RWPE2 (cell line): ENCODE measurements at regions not wholly inside any gene's neighbourhood (a gene's known extent, or its start where the extent isn't known, plus 50 kb on each side); places are given as distances from the start of the nearest gene placed in this dataset.

Experiments
- ATAC-seq: fragments of 200-7000 bp; cut with Tn5 transposase; 3 replicates; pipeline ENCODE4 v1.9.1; 2021; ENCODE audit warnings: low read depth
- DNase-seq: peaks from one replicate; pipeline ENCODE4 v3.0.0-alpha.2; 2020; ENCODE audit warnings: low spot score
- H3K27ac ChIP-seq: fragments of 450-650 bp; 2 replicates; pipeline ENCODE4 v1.5.1; 2017; ENCODE audit warnings: mild to moderate bottlenecking; ENCODE audit not compliant: poor library complexity, severe bottlenecking
- H3K27me3 ChIP-seq: fragments of 250-450 bp; sonication (Bioruptor Pico); 2 replicates; pipeline ENCODE4 v1.5.1; 2021; ENCODE audit warnings: mild to moderate bottlenecking, moderate library complexity; ENCODE audit not compliant: insufficient read depth, poor library complexity, severe bottlenecking
- H3K36me3 ChIP-seq: fragments of 250-450 bp; sonication (Bioruptor Pico); 2 replicates; pipeline ENCODE4 v1.5.1; 2020; ENCODE audit warnings: low read depth, mild to moderate bottlenecking, moderate library complexity
- H3K4me1 ChIP-seq: fragments of 250-450 bp; sonication (Bioruptor Pico); 2 replicates; pipeline ENCODE4 v1.5.1; 2021; ENCODE audit warnings: mild to moderate bottlenecking, moderate library complexity; ENCODE audit not compliant: insufficient read depth, poor library complexity, severe bottlenecking
- H3K4me3 ChIP-seq: fragments of 250-450 bp; sonication (Bioruptor Pico); 2 replicates; pipeline ENCODE4 v1.5.1; 2021; ENCODE audit warnings: mild to moderate bottlenecking, moderate library complexity; ENCODE audit not compliant: severe bottlenecking
- H3K9me3 ChIP-seq: fragments of 250-450 bp; sonication (Bioruptor Pico); 2 replicates; pipeline ENCODE4 v1.5.1; 2021; ENCODE audit warnings: mild to moderate bottlenecking, moderate library complexity; ENCODE audit not compliant: severe bottlenecking
- CTCF ChIP-seq: fragments of 450-650 bp; IDR thresholded peaks from one replicate; pipeline ENCODE4 v1.5.1; 2017; ENCODE audit warnings: mild to moderate bottlenecking, moderate library complexity; ENCODE audit not compliant: poor library complexity, severe bottlenecking

- Histone ChIP-seq H3K27ac (no peak overlapping the region), H3K36me3 (no peaks in the 10 kb centered on the region), H3K9me3 (no peaks in the 10 kb centered on the region), H3K4me1 (no peaks in the 10 kb centered on the region), H3K27me3 (no peaks in the 10 kb centered on the region), H3K4me3 (no peak overlapping the region)
- no peak for TF ChIP-seq CTCF
- no peak for DNase-seq
- no peak for ATAC-seq
Observed at GRCh38 chrX:39189431-39189830, 388.2 kb downstream of the MID1IP1 start.

DNA sequence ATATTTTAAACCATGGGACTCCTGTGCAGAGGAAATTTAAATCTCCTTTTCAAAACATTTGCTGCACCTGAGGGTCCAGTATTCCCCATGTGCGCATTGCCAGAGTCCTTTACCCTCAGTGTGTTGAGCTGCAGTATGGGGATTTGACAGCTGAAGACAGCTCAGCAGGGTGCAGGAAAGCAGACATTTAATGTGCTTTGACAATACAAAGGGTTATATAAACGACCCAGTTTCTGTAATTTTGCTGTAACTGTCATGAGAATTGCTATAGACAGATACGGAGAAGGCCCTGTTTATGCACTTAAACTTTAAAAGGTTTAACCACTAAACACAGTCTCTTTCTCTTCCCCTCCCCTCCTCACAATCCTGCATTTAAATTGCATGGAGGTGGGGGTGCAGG is 393.4 kb downstream of the MID1IP1 start:
- TF ChIP-seq CTCF = no peak
- Histone ChIP-seq H3K9me3 (no peaks in the 10 kb centered on the region), H3K4me1 (no peaks in the 10 kb centered on the region), H3K4me3 (no peak overlapping the region), H3K36me3 (no peaks in the 10 kb centered on the region), H3K27ac (no peak overlapping the region), H3K27me3 (no peaks in the 10 kb centered on the region)
- DNase-seq = no peak
- ATAC-seq = no peak

GRCh38 chrX:39195156-39195555 is 393.9 kb downstream of the MID1IP1 start:
- ATAC-seq = no peak
- no peaks in the 10 kb centered on the region for H3K4me1 ChIP-seq
- no peak overlapping the region for H3K4me3 ChIP-seq
- no peak overlapping the region for H3K27ac ChIP-seq
- TF ChIP-seq CTCF = no peak
- no peak for DNase-seq
- H3K9me3 ChIP-seq = no peaks in the 10 kb centered on the region
- no peaks in the 10 kb centered on the region for H3K36me3 ChIP-seq
- H3K27me3 ChIP-seq = no peaks in the 10 kb centered on the region

DNA sequence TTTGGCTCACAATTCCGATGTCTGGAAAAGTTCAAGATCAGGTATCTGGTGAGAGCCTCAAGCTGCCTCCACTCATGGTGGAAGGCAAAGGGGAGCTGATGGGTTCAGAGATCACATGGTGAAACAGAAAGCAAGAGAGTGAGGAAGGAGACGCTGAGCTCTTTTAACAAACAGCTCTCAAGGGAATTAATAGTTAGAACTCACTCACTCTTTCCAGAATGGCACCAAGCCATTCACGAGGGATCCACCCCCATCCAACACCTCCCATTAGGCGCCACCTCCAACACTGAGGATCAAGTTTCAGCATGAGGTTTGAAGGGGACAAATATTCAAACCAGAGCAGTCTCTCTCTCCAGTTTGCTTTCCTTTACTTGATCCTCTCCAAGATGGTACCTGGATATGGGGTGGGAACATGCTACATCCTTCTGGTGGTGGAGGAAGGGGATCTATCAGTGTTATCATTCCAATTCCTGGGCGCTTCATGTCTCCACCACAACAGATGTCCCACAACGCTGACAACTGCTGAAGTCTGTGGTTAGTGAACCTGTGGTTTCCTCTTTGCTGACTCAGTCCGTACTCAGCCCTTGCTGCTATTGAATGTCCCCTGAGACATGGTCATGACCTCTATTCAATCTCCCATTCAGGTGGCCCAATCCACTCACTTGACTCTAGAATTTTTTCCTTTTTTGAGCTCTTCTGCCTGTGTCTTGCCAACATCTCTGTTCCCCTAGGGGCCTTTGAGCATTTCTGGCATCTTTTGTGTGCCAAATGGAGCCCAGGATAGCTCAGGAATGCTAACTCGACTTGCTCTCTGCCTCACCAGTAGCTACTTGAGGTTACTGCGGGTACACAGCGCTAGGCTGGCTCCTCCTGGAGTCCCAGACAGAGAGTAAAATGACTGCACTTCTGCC is 395.2 kb downstream of the MID1IP1 start:
- no peaks in the 10 kb centered on the region for H3K36me3 ChIP-seq
- H3K27me3 ChIP-seq = no peaks in the 10 kb centered on the region
- TF ChIP-seq CTCF = no peak
- no peaks in the 10 kb centered on the region for H3K9me3 ChIP-seq
- H3K27ac ChIP-seq = no peak overlapping the region
- ATAC-seq (peak; percentile 56), DNase-seq (no peak)
- H3K4me1 ChIP-seq = no peaks in the 10 kb centered on the region
- H3K4me3 ChIP-seq = no peak overlapping the region

- ATAC-seq (no peak), DNase-seq (no peak)
- Histone ChIP-seq H3K4me1 (no peaks in the 10 kb centered on the region), H3K36me3 (no peaks in the 10 kb centered on the region), H3K27ac (no peak overlapping the region), H3K4me3 (no peak overlapping the region), H3K9me3 (no peaks in the 10 kb centered on the region), H3K27me3 (no peaks in the 10 kb centered on the region)
- TF ChIP-seq CTCF = no peak
Observed at GRCh38 chrX:39199429-39199828, 398.2 kb downstream of the MID1IP1 start.
